ENCODE measurements at regions not wholly inside any gene's neighbourhood (a gene's known extent, or its start where the extent isn't known, plus 50 kb on each side); places are given as distances from the start of the nearest gene placed in this dataset.

DNA sequence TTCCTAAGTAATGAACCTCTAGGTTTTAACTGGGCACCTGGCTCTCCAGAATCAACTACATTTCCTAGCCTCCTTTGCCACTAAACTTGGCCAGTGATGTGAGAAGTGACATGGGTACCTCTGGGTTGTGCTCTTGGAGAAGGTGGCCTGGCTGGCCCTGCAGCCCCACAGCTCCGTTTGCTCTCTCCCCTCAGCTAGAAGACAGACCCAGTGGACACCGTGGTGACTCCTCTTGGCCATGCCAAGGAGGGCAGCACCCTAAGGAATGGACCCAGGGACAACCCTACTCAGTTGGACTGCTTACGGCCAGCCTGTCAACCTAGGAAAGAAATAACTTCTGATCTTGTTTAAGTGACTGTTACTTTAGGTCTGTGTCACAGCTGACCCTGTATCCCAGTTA lies 151.4 kb downstream of the TMEM132E start:
- no peak for DNase-seq (ENCODE audit: low spot score)
- Mint-ChIP-seq H3K4me3 (no peak overlapping the region), H3K36me3 (ENCODE audit: low read depth) (no peaks in the 10 kb centered on the region), H3K27ac (no peak overlapping the region), H3K9me3 (no peaks in the 10 kb centered on the region), H3K4me1 (ENCODE audit: low read depth) (no peaks in the 10 kb centered on the region), H3K27me3 (ENCODE audit: low read depth) (peaks cover 3% of the 10 kb centered on the region)

GRCh38 chr17:34728771-34729310 lies 149.5 kb downstream of the TMEM132E start:
- no peaks in the 10 kb centered on the region for H3K36me3 Mint-ChIP-seq (ENCODE audit: low read depth)
- no peaks in the 10 kb centered on the region for H3K4me1 Mint-ChIP-seq (ENCODE audit: low read depth)
- peaks cover 3% of the 10 kb centered on the region for H3K27me3 Mint-ChIP-seq (ENCODE audit: low read depth)
- no peak overlapping the region for H3K4me3 Mint-ChIP-seq
- H3K9me3 Mint-ChIP-seq = no peaks in the 10 kb centered on the region
- no peak overlapping the region for H3K27ac Mint-ChIP-seq
- no peak for DNase-seq (ENCODE audit: low spot score)

- no peak overlapping the region for H3K27ac Mint-ChIP-seq
Measured at GRCh38 chr17:34727601-34728000, 148.2 kb downstream of the TMEM132E start.

GRCh38 chr17:34726536-34727384 lies 147.4 kb downstream of the TMEM132E start:
- Mint-ChIP-seq H3K9me3 (no peaks in the 10 kb centered on the region), H3K27me3 (ENCODE audit: low read depth) (peaks cover under 1% of the 10 kb centered on the region), H3K4me1 (ENCODE audit: low read depth) (no peaks in the 10 kb centered on the region), H3K36me3 (ENCODE audit: low read depth) (no peaks in the 10 kb centered on the region), H3K4me3 (no peak overlapping the region), H3K27ac (no peak overlapping the region)
- DNase-seq (ENCODE audit: low spot score) = no peak

More at GRCh38 chr17:34727601-34728000, 148.2 kb downstream of the TMEM132E start:
- Mint-ChIP-seq H3K4me1 (ENCODE audit: low read depth) (no peaks in the 10 kb centered on the region), H3K9me3 (no peaks in the 10 kb centered on the region), H3K27me3 (ENCODE audit: low read depth) (peaks cover 3% of the 10 kb centered on the region), H3K36me3 (ENCODE audit: low read depth) (no peaks in the 10 kb centered on the region), H3K4me3 (no peak overlapping the region)
- no peak for DNase-seq (ENCODE audit: low spot score)

- no peak overlapping the region for H3K4me3 Mint-ChIP-seq
- no peaks in the 10 kb centered on the region for H3K9me3 Mint-ChIP-seq
- no peak for DNase-seq (ENCODE audit: low spot score)
- H3K27me3 Mint-ChIP-seq (ENCODE audit: low read depth) = no peaks in the 10 kb centered on the region
- H3K36me3 Mint-ChIP-seq (ENCODE audit: low read depth) = no peaks in the 10 kb centered on the region
- no peak overlapping the region for H3K27ac Mint-ChIP-seq
- no peaks in the 10 kb centered on the region for H3K4me1 Mint-ChIP-seq (ENCODE audit: low read depth)
Measured at GRCh38 chr17:34725725-34726124, 146.3 kb downstream of the TMEM132E start.

DNA sequence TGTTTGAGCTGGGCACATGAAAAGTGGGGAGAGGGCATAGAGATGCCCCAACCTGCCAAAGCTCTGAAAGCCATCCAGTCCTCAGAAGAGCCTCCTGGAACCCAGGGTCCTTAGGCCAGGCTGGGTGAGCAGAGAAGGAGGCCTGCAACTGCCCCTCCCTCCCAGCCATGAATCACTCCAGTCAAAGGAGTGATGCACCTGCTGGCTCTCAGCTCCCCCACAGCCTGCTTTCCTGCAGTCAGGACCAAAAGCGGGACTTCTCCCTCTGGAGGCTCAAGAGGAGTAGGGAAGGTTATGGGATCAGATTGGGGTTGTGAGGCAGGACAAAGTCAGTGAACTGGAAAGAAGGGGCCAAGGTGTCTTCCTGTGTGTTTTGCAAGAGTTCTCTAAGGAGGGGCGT lies 145.6 kb downstream of the TMEM132E start:
- Mint-ChIP-seq H3K9me3 (no peaks in the 10 kb centered on the region), H3K4me1 (ENCODE audit: low read depth) (no peaks in the 10 kb centered on the region), H3K36me3 (ENCODE audit: low read depth) (no peaks in the 10 kb centered on the region), H3K27me3 (ENCODE audit: low read depth) (no peaks in the 10 kb centered on the region), H3K27ac (no peak overlapping the region), H3K4me3 (no peak overlapping the region)
- no peak for DNase-seq (ENCODE audit: low spot score)

GRCh38 chr17:34723875-34724274 lies 144.5 kb downstream of the TMEM132E start:
- H3K4me1 Mint-ChIP-seq (ENCODE audit: low read depth) = no peaks in the 10 kb centered on the region
- no peak overlapping the region for H3K4me3 Mint-ChIP-seq
- H3K27ac Mint-ChIP-seq = no peak overlapping the region
- no peaks in the 10 kb centered on the region for H3K9me3 Mint-ChIP-seq
- H3K36me3 Mint-ChIP-seq (ENCODE audit: low read depth) = no peaks in the 10 kb centered on the region
- H3K27me3 Mint-ChIP-seq (ENCODE audit: low read depth) = no peaks in the 10 kb centered on the region
- no peak for DNase-seq (ENCODE audit: low spot score)

DNA sequence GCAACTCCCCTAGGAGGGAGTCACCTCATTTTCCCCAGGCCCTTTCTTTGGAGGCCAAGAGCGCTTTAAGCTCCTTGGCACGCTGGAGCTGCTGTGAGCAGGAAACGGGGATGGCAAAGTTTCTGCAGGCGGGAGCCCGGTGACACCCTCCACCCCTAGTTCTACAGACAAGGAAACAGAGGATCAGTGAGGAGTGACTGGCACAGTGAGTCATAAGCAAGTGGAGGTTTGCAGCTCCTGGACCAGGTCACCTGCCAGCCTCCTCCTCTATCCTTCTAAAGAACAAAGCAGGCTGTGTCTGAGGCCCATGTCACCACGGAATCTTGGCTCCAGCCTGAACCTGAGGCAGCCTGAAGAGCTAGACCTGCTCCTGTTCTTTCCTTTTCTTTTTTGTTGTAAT lies 141.9 kb downstream of the TMEM132E start:
- DNase-seq (ENCODE audit: low spot score) = no peak
- Mint-ChIP-seq H3K4me1 (ENCODE audit: low read depth) (no peaks in the 10 kb centered on the region), H3K36me3 (ENCODE audit: low read depth) (no peaks in the 10 kb centered on the region), H3K27ac (no peak overlapping the region), H3K9me3 (no peaks in the 10 kb centered on the region), H3K4me3 (no peak overlapping the region), H3K27me3 (ENCODE audit: low read depth) (no peaks in the 10 kb centered on the region)

- no peak for DNase-seq (ENCODE audit: low spot score)
- H3K27me3 Mint-ChIP-seq (ENCODE audit: low read depth) = no peaks in the 10 kb centered on the region
- no peaks in the 10 kb centered on the region for H3K9me3 Mint-ChIP-seq
Measured at GRCh38 chr17:34720760-34721159, 141.4 kb downstream of the TMEM132E start.

GRCh38 chr17:34719569-34719968 lies 140.2 kb downstream of the TMEM132E start:
- no peaks in the 10 kb centered on the region for H3K36me3 Mint-ChIP-seq (ENCODE audit: low read depth)
- no peaks in the 10 kb centered on the region for H3K9me3 Mint-ChIP-seq
- no peaks in the 10 kb centered on the region for H3K27me3 Mint-ChIP-seq (ENCODE audit: low read depth)
- H3K27ac Mint-ChIP-seq = no peak overlapping the region
- H3K4me1 Mint-ChIP-seq (ENCODE audit: low read depth) = no peaks in the 10 kb centered on the region
- DNase-seq (ENCODE audit: low spot score) = no peak
- H3K4me3 Mint-ChIP-seq = no peak overlapping the region

More at GRCh38 chr17:34720760-34721159, 141.4 kb downstream of the TMEM132E start:
- no peaks in the 10 kb centered on the region for H3K36me3 Mint-ChIP-seq (ENCODE audit: low read depth)
- no peak overlapping the region for H3K27ac Mint-ChIP-seq
- H3K4me1 Mint-ChIP-seq (ENCODE audit: low read depth) = no peaks in the 10 kb centered on the region
- no peak overlapping the region for H3K4me3 Mint-ChIP-seq

DNA sequence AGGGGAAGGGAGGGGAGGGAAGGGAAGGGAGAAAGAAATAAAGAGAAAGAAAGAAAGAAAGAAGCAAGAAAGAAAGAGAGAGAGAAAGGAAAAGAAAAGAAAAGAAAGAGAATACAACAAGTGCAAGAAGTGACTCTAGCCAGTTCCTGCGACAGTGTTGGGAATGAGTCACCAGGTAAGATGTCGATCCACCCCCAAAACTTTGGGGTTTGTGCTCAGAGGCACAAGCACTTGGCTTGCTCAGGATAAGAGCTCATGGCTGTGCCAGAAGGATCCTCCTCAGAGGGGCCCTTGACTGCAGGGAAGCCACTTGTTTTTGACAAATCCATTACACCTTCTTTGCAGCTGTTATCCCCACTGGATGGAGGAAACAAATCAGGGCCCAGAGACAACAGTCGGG lies 137.7 kb downstream of the TMEM132E start:
- no peaks in the 10 kb centered on the region for H3K27me3 Mint-ChIP-seq (ENCODE audit: low read depth)
- no peaks in the 10 kb centered on the region for H3K9me3 Mint-ChIP-seq
- H3K4me3 Mint-ChIP-seq = no peak overlapping the region
- H3K4me1 Mint-ChIP-seq (ENCODE audit: low read depth) = no peaks in the 10 kb centered on the region
- no peak overlapping the region for H3K27ac Mint-ChIP-seq
- H3K36me3 Mint-ChIP-seq (ENCODE audit: low read depth) = no peaks in the 10 kb centered on the region
- DNase-seq (ENCODE audit: low spot score) = no peak

DNA sequence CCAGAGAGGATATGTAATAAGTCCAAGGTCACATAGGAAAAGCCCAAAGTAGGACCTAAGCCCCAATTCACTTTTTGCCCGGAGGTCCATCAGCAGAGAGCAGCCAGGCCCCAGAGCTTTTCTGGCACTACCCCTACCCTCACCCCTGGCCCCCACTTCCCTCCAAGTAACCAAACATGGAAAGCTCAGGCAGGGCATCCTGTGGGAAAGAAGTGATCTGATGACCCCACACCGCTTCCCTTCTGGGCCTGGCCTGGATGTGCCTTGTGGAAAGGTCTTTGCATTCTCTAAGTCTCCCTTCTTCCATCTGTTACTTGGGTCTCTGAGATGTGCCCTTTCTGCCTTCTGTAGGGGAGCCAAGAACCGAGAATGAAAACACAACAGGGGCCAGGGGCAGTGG lies 136.9 kb downstream of the TMEM132E start:
- no peaks in the 10 kb centered on the region for H3K4me1 Mint-ChIP-seq (ENCODE audit: low read depth)
- H3K9me3 Mint-ChIP-seq = no peaks in the 10 kb centered on the region
- no peak overlapping the region for H3K27ac Mint-ChIP-seq
- no peaks in the 10 kb centered on the region for H3K36me3 Mint-ChIP-seq (ENCODE audit: low read depth)
- no peak overlapping the region for H3K4me3 Mint-ChIP-seq
- no peaks in the 10 kb centered on the region for H3K27me3 Mint-ChIP-seq (ENCODE audit: low read depth)
- no peak for DNase-seq (ENCODE audit: low spot score)

GRCh38 chr17:34715504-34715903 lies 136.1 kb downstream of the TMEM132E start:
- no peaks in the 10 kb centered on the region for H3K36me3 Mint-ChIP-seq (ENCODE audit: low read depth)
- H3K9me3 Mint-ChIP-seq = no peaks in the 10 kb centered on the region
- H3K27ac Mint-ChIP-seq = no peak overlapping the region
- H3K27me3 Mint-ChIP-seq (ENCODE audit: low read depth) = no peaks in the 10 kb centered on the region
- H3K4me3 Mint-ChIP-seq = no peak overlapping the region
- H3K4me1 Mint-ChIP-seq (ENCODE audit: low read depth) = no peaks in the 10 kb centered on the region
- no peak for DNase-seq (ENCODE audit: low spot score)

GRCh38 chr17:34714475-34715410 lies 135.4 kb downstream of the TMEM132E start:
- H3K9me3 Mint-ChIP-seq = no peaks in the 10 kb centered on the region
- no peaks in the 10 kb centered on the region for H3K36me3 Mint-ChIP-seq (ENCODE audit: low read depth)
- H3K4me1 Mint-ChIP-seq (ENCODE audit: low read depth) = no peaks in the 10 kb centered on the region
- no peaks in the 10 kb centered on the region for H3K27me3 Mint-ChIP-seq (ENCODE audit: low read depth)
- no peak for DNase-seq (ENCODE audit: low spot score)
- H3K27ac Mint-ChIP-seq = no peak overlapping the region
- no peak overlapping the region for H3K4me3 Mint-ChIP-seq

Measured in T-helper 2 cell treated with Interferon-gamma antibody and Interleukin-4, amounts not matched to agents 5 μg/mL and 100 μg/mL, for 36 hours (primary cell).